H1 (cell line): ENCODE measurements at regions not wholly inside any gene's neighbourhood (a gene's known extent, or its start where the extent isn't known, plus 50 kb on each side); places are given as distances from the start of the nearest gene placed in this dataset.
"Not testable (repeated sequence)": the region's sequence is repeated elsewhere in the genome, so short reads cannot be mapped to it uniquely, and the experiment has no call there.

Source experiments
- CTCF ChIA-PET: fragments of 300-600 bp; sonication (Branson Sonifier 250); formaldehyde crosslinking; loops from one replicate; lab custom pipeline; 2021; ENCODE audit not compliant: partially characterized antibody; lab: Charles Lee
- POLR2A ChIA-PET: fragments of 300-600 bp; sonication (Branson Sonifier 250); formaldehyde crosslinking; loops from one replicate; lab custom pipeline; 2021; ENCODE audit warnings: inconsistent platforms; ENCODE audit not compliant: partially characterized antibody; lab: Charles Lee
- DNase-seq, 2 experiments: peaks; one replicate each; pipeline versions ENCODE4 v3.0.0 to v3.0.0-alpha.2; 2010 to 2022; ENCODE audit warnings: low spot score in 2 of 2, low read depth in 1 of 2, mixed read lengths in 1 of 2
- FAIRE-seq: peaks from 2 replicates; lab custom pipeline; 2011; peaks lifted over from hg19 to GRCh38; lab: Jason Lieb, UNC
- H2AFZ ChIP-seq: 2 replicates; pipeline ENCODE4 v1.8.1; 2012; ENCODE audit warnings: low read length, inconsistent platforms
- H2AK5ac ChIP-seq: 2 replicates; pipeline ENCODE4 v1.6.1; 2013; ENCODE audit warnings: low read depth, low read length
- H2BK120ac ChIP-seq: replicated peaks from 2 replicates; pipeline ENCODE3; 2013; ENCODE audit warnings: low read depth, low read length, inconsistent platforms
- H2BK12ac ChIP-seq: 2 replicates; pipeline ENCODE4 v1.6.1; 2013; ENCODE audit warnings: low read depth, low read length
- H2BK15ac ChIP-seq: 2 replicates; pipeline ENCODE4 v1.6.1; 2013; ENCODE audit warnings: low read length
- H2BK20ac ChIP-seq: 2 replicates; pipeline ENCODE4 v1.6.1; 2013; ENCODE audit warnings: low read length
- H2BK5ac ChIP-seq: 2 replicates; pipeline ENCODE4 v1.6.1; 2013; ENCODE audit warnings: low read depth, low read length
- H3K14ac ChIP-seq: 2 replicates; pipeline ENCODE4 v1.6.1; 2013; ENCODE audit warnings: inconsistent platforms; ENCODE audit not compliant: insufficient read length
- H3K18ac ChIP-seq: 2 replicates; pipeline ENCODE4 v1.6.1; 2013; ENCODE audit warnings: low read length; ENCODE audit errors: extremely low read depth
- H3K23ac ChIP-seq: 2 replicates; pipeline ENCODE4 v1.6.1; 2013; ENCODE audit warnings: inconsistent platforms; ENCODE audit not compliant: insufficient read length
- H3K23me2 ChIP-seq: 2 replicates; pipeline ENCODE4 v1.6.1; 2013; ENCODE audit warnings: low read depth, low read length
- H3K27ac ChIP-seq: 2 replicates; pipeline ENCODE4 v1.6.1; 2011; ENCODE audit warnings: low read depth, low read length, inconsistent platforms
- H3K27me3 ChIP-seq, 4 experiments: replicated peaks in 1 of 4; 1 replicate in 1 of 4; 2 replicates in 3 of 4; pipeline versions ENCODE4 v1.6.1 to v1.8.1; 2011 to 2013; ENCODE audit warnings: low read length in 3 of 4, mild to moderate bottlenecking in 3 of 4, inconsistent platforms in 2 of 4, mixed read lengths in 2 of 4, moderate library complexity in 1 of 4; ENCODE audit not compliant: control insufficient read depth in 3 of 4, insufficient read depth in 3 of 4; ENCODE audit errors: extremely low read depth in 1 of 4
- H3K36me3 ChIP-seq, 4 experiments: 2 replicates each; pipeline versions ENCODE4 v1.6.1 to v1.8.1; 2011 to 2013; ENCODE audit warnings: mild to moderate bottlenecking in 4 of 4, low read length in 3 of 4, moderate library complexity in 2 of 4, control low read depth in 1 of 4, inconsistent platforms in 1 of 4; ENCODE audit not compliant: insufficient read depth in 4 of 4, control insufficient read depth in 2 of 4
- H3K4ac ChIP-seq: replicated peaks from 2 replicates; pipeline ENCODE3; 2013; ENCODE audit warnings: low read length, low read depth, mixed read lengths, inconsistent platforms; ENCODE audit not compliant: insufficient read length
- H3K4me1 ChIP-seq, 4 experiments: replicated peaks in 1 of 4; 1 replicate in 1 of 4; 2 replicates in 3 of 4; pipeline versions ENCODE4 v1.6.1 to v1.8.1; 2011 to 2013; ENCODE audit warnings: low read length in 3 of 4, inconsistent platforms in 2 of 4, mixed read lengths in 1 of 4; ENCODE audit not compliant: insufficient read depth in 4 of 4, control insufficient read depth in 3 of 4
- H3K4me2 ChIP-seq, 2 experiments: 2 replicates each; pipeline versions ENCODE4 v1.6.1 to v1.8.1; 2011 to 2013; ENCODE audit warnings: low read depth in 2 of 2, low read length in 2 of 2, control low read depth in 1 of 2, inconsistent platforms in 1 of 2, mild to moderate bottlenecking in 1 of 2; ENCODE audit not compliant: insufficient read depth in 1 of 2
- H3K4me3 ChIP-seq, 4 experiments: fragments of 200-600, 300-600 bp in 1 of 4; sonication (generic), shearing (Covaris generic), sonication (Bioruptor Twin) in 1 of 4; 2 replicates each; pipeline versions ENCODE4 v1.5.1 to v1.8.1; 2011 to 2016; ENCODE audit warnings: low read length in 4 of 4, low read depth in 3 of 4, control low read depth in 2 of 4, inconsistent platforms in 2 of 4, mild to moderate bottlenecking in 2 of 4, mixed read lengths in 1 of 4, moderate library complexity in 1 of 4; ENCODE audit not compliant: insufficient read depth in 2 of 4; ENCODE audit errors: extremely low read depth in 1 of 4
- H3K56ac ChIP-seq: replicated peaks from 2 replicates; pipeline ENCODE3; 2013; ENCODE audit warnings: low read depth, mild to moderate bottlenecking, mixed read lengths, low read length, inconsistent platforms; ENCODE audit not compliant: insufficient read length
- H3K79me1 ChIP-seq: 2 replicates; pipeline ENCODE4 v1.6.1; 2013; ENCODE audit warnings: low read depth, low read length, control low read depth
- H3K79me2 ChIP-seq, 2 experiments: 2 replicates each; pipeline versions ENCODE4 v1.6.1 to v1.8.1; 2012 to 2013; ENCODE audit warnings: low read length in 2 of 2, mild to moderate bottlenecking in 2 of 2, inconsistent platforms in 1 of 2; ENCODE audit not compliant: insufficient read depth in 2 of 2, control insufficient read depth in 1 of 2
- H3K9ac ChIP-seq, 4 experiments: replicated peaks in 1 of 4; 1 replicate in 1 of 4; 2 replicates in 3 of 4; pipeline versions ENCODE4 v1.6.1 to v1.8.1; 2011 to 2013; ENCODE audit warnings: low read depth in 3 of 4, low read length in 3 of 4, control low read depth in 2 of 4, mild to moderate bottlenecking in 2 of 4, moderate library complexity in 2 of 4, inconsistent platforms in 1 of 4; ENCODE audit errors: extremely low read depth in 1 of 4
- H3K9me3 ChIP-seq, 2 experiments: 2 replicates each; pipeline versions ENCODE4 v1.6.1 to v1.8.1; 2012 to 2013; ENCODE audit warnings: mild to moderate bottlenecking in 2 of 2, moderate library complexity in 2 of 2, control low read depth in 1 of 2, inconsistent platforms in 1 of 2, low read depth in 1 of 2, low read length in 1 of 2, mixed read lengths in 1 of 2; ENCODE audit not compliant: insufficient read depth in 2 of 2
- H4K20me1 ChIP-seq, 2 experiments: replicated peaks in 1 of 2; 2 replicates each; pipeline versions ENCODE3 to v1.8.1; 2011 to 2013; ENCODE audit warnings: inconsistent platforms in 2 of 2, low read length in 2 of 2, mild to moderate bottlenecking in 1 of 2; ENCODE audit not compliant: insufficient read depth in 2 of 2, control insufficient read depth in 1 of 2
- H4K5ac ChIP-seq: 2 replicates; pipeline ENCODE4 v1.6.1; 2013; ENCODE audit warnings: low read length, low read depth, mixed read lengths, inconsistent platforms; ENCODE audit not compliant: insufficient read length
- H4K8ac ChIP-seq: 2 replicates; pipeline ENCODE4 v1.8.0; 2013; ENCODE audit warnings: mild to moderate bottlenecking, moderate library complexity, low read length, inconsistent platforms; ENCODE audit not compliant: insufficient read depth; ENCODE audit errors: extremely low read depth
- H4K91ac ChIP-seq: replicated peaks from 2 replicates; pipeline ENCODE3; 2013; ENCODE audit warnings: low read length, mixed read lengths, inconsistent platforms; ENCODE audit not compliant: insufficient read length
- WGBS, 2 experiments: shearing (Covaris generic) in 1 of 2; methylation state at CpG; one replicate each; pipeline versions ENCODE4 v1.1.6 to v1.1.7; 2013 to 2015; ENCODE audit warnings: low lambda C conversion rate in 2 of 2, mixed read lengths in 2 of 2, inconsistent platforms in 1 of 2, low coverage in 1 of 2, missing lambda C conversion rate in 1 of 2; ENCODE audit not compliant: insufficient replicate concordance in 2 of 2, insufficient coverage in 1 of 2, insufficient read length in 1 of 2; ENCODE audit errors: extremely low coverage in 1 of 2, missing lambda C conversion rate in 1 of 2; 5-methylcytosine and 5-hydroxymethylcytosine counted together

DNA sequence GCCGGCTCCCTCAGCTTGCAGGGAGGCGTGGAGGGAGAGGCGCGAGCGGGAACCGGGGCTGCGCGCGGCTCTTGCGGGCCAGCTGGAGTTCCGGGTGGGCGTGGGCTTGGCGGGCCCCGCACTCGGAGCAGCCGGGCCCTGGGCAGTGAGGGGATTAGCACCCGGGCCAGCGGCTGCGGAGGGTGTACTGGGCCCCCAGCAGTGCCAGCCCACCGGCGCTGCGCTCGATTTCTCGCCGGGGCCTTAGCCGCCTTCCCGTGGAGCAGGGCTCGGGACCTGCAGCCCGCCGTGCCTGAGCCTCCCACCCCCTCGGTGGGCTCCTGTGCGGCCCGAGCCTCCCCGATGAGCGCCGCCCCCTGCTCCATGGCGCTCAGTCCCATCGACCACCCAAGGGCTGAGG is 588.9 kb upstream of the SLC35B3 start:
- H2BK15ac ChIP-seq, H4K20me1 ChIP-seq, H3K23ac ChIP-seq, H3K9ac ChIP-seq, H2BK120ac ChIP-seq, H3K56ac ChIP-seq, H3K4me1 ChIP-seq, H3K36me3 ChIP-seq, H4K8ac ChIP-seq, H2AK5ac ChIP-seq, H3K23me2 ChIP-seq, H2BK20ac ChIP-seq, H3K18ac ChIP-seq, H3K14ac ChIP-seq, H2BK5ac ChIP-seq, H3K27me3 ChIP-seq, DNase-seq, FAIRE-seq, H2AFZ ChIP-seq, POLR2A ChIA-PET, H3K79me1 ChIP-seq, H3K4me2 ChIP-seq, H2BK12ac ChIP-seq, H3K4ac ChIP-seq, H3K9me3 ChIP-seq, H3K79me2 ChIP-seq, H4K91ac ChIP-seq, H4K5ac ChIP-seq, H3K4me3 ChIP-seq, CTCF ChIA-PET, H3K27ac ChIP-seq: not testable (repeated sequence)
- 91% methylated on average over 25 of the region's 38 CpGs; no CpG with 5 or more reads in 1 of the 2 experiments for WGBS, 2 experiments
